ENCODE measurements at regions not wholly inside any gene's neighbourhood (a gene's known extent, or its start where the extent isn't known, plus 50 kb on each side); places are given as distances from the start of the nearest gene placed in this dataset.

- TF ChIP-seq CTCF (IDR thresholded peaks at IDR 0.05) (no peak), POLR2A (IDR thresholded peaks at IDR 0.05) (no peak), POLR2AphosphoS5 (IDR thresholded peaks at IDR 0.05) (no peak)
Measured at GRCh38 chr1:63041660-63042059, 257.7 kb downstream of the ATG4C start.

Measured in breast epithelium (tissue), 3 donors.